K562 (cell line): ENCODE measurements at regions not wholly inside any gene's neighbourhood (a gene's known extent, or its start where the extent isn't known, plus 50 kb on each side); places are given as distances from the start of the nearest gene placed in this dataset.

Source experiments
- ATAC-seq: fragments of 200-7000 bp; cut with Tn5 transposase; 3 replicates; pipeline ENCODE4 v1.9.1; 2020; ENCODE audit warnings: moderate library complexity
- BruUV-seq: library from RNA; stranded (reverse); fragments of 400-500 nt; replicated peaks from 2 replicates; lab custom pipeline; 2021; lab: Mats Ljungman, UMichigan
- CTCF ChIA-PET: fragments of 300-600 bp; formaldehyde crosslinking; extraction: SDS; loops from one replicate; lab custom pipeline; 2021; ENCODE audit warnings: low intra/inter-chr PET ratio; lab: Yijun Ruan, JAX
- POLR2A ChIA-PET: fragments of 300-600, 350-650 bp; sonication (Branson Sonifier 250); formaldehyde crosslinking; extraction: SDS; loops from one replicate; lab custom pipeline; 2021; ENCODE audit warnings: antibody characterized with exemption, inconsistent platforms; lab: Yijun Ruan, JAX
- DNase-seq, 4 experiments: peaks; one replicate each; pipeline versions ENCODE4 v3.0.0 to v3.0.0-alpha.2; 2011 to 2018; ENCODE audit warnings: low spot score in 3 of 4, mixed read lengths in 3 of 4; ENCODE audit errors: extremely low read depth in 1 of 4
- FAIRE-seq: peaks from 2 replicates; lab custom pipeline; 2011; peaks lifted over from hg19 to GRCh38; lab: Jason Lieb, UNC
- H2AFZ ChIP-seq: 2 replicates; pipeline ENCODE4 v1.6.0; 2011; ENCODE audit warnings: low read depth, low read length, control low read depth, inconsistent platforms
- H3K27ac ChIP-seq: fragments of 200-600 bp; 3 replicates; pipeline ENCODE4 v1.8.0; 2011; ENCODE audit warnings: low read depth, mild to moderate bottlenecking, control low read depth, inconsistent platforms, low read length, moderate library complexity, mixed read lengths; ENCODE audit errors: extremely low read depth
- H3K27me3 ChIP-seq, 2 experiments: fragments of 300-600 bp in 1 of 2; 2 replicates in 1 of 2; 3 replicates in 1 of 2; pipeline versions ENCODE4 v1.6.0 to v1.8.0; 2011; ENCODE audit warnings: inconsistent platforms in 2 of 2, low read length in 2 of 2, mild to moderate bottlenecking in 1 of 2, mixed read lengths in 1 of 2, moderate library complexity in 1 of 2; ENCODE audit not compliant: control insufficient read depth in 2 of 2, insufficient read depth in 2 of 2
- H3K36me3 ChIP-seq: fragments of 300-600 bp; 3 replicates; pipeline ENCODE4 v1.8.0; 2011; ENCODE audit warnings: mild to moderate bottlenecking, low read length, inconsistent platforms; ENCODE audit not compliant: control insufficient read depth, insufficient read depth
- H3K4me1 ChIP-seq, 2 experiments: fragments of 200-600 bp in 1 of 2; replicated peaks in 1 of 2; 2 replicates in 1 of 2; 3 replicates in 1 of 2; pipeline versions ENCODE4 v1.5.1 to v1.8.0; 2011; ENCODE audit warnings: inconsistent platforms in 2 of 2, low read length in 2 of 2, mild to moderate bottlenecking in 1 of 2, mixed read lengths in 1 of 2, moderate library complexity in 1 of 2; ENCODE audit not compliant: control insufficient read depth in 2 of 2, insufficient read depth in 2 of 2
- H3K4me2 ChIP-seq: 2 replicates; pipeline ENCODE4 v1.6.1; 2011; ENCODE audit warnings: low read length, control low read depth, inconsistent platforms, mixed read lengths; ENCODE audit not compliant: insufficient read depth
- H3K4me3 ChIP-seq: fragments of 200-600 bp; sonication (generic), shearing (Covaris generic); 2 replicates; pipeline ENCODE4 v1.5.1; 2016; ENCODE audit warnings: control low read depth, inconsistent platforms
- H3K79me2 ChIP-seq: fragments of 200-600 bp; 3 replicates; pipeline ENCODE4 v1.8.0; 2011; ENCODE audit warnings: low read length, inconsistent platforms; ENCODE audit not compliant: control insufficient read depth, insufficient read depth
- H3K9ac ChIP-seq, 2 experiments: 2 replicates each; pipeline versions ENCODE4 v1.6.0 to v1.6.1; 2011; ENCODE audit warnings: low read depth in 2 of 2, low read length in 2 of 2, control low read depth in 1 of 2, inconsistent platforms in 1 of 2, mild to moderate bottlenecking in 1 of 2, mixed read lengths in 1 of 2; ENCODE audit not compliant: insufficient read depth in 1 of 2
- H3K9me1 ChIP-seq: one replicate; pipeline ENCODE4 v1.6.0; 2011; ENCODE audit warnings: inconsistent platforms, mild to moderate bottlenecking, low read length, moderate library complexity; ENCODE audit not compliant: control insufficient read depth, insufficient read depth
- H3K9me3 ChIP-seq: replicated peaks from 2 replicates; pipeline ENCODE4 v1.5.1; 2011; ENCODE audit warnings: low read depth, low read length, inconsistent platforms; ENCODE audit not compliant: control insufficient read depth, insufficient read depth
- H4K20me1 ChIP-seq: replicated peaks from 2 replicates; pipeline ENCODE4 v1.6.1; 2011; ENCODE audit warnings: low read length, inconsistent platforms, mixed read lengths; ENCODE audit not compliant: control insufficient read depth, insufficient read depth
- GABPB1 ChIP-seq: sonication (generic); formaldehyde crosslinking; IDR thresholded peaks from 2 replicates; pipeline ENCODE4 v1.8.0; 2022; ENCODE audit warnings: mild to moderate bottlenecking, missing genetic modification reagents
- HDAC2 ChIP-seq: fragments of 450-650 bp; IDR thresholded peaks from 2 replicates; pipeline ENCODE4 v1.6.1; 2016; ENCODE audit warnings: mild to moderate bottlenecking
- KLF16 ChIP-seq: IDR thresholded peaks from 2 replicates; pipeline ENCODE4 v1.6.1; 2016; ENCODE audit warnings: antibody characterized with exemption
- MYC ChIP-seq, 2 experiments: fragments of 250-450 bp in 1 of 2; sonication (Bioruptor Pico) in 1 of 2; IDR thresholded peaks; 2 replicates each; pipeline versions ENCODE4 v1.5.1 to v1.6.1; 2012 to 2021; ENCODE audit warnings: low read depth in 2 of 2, borderline replicate concordance in 1 of 2, improper control_type of control experiment in 1 of 2, low read length in 1 of 2, mild to moderate bottlenecking in 1 of 2, moderate library complexity in 1 of 2
- ZFP91 ChIP-seq: sonication (generic); formaldehyde crosslinking; IDR thresholded peaks from 2 replicates; pipeline ENCODE4 v1.8.0; 2022; ENCODE audit warnings: mild to moderate bottlenecking, missing genetic modification reagents
- ZNF133 ChIP-seq: fragments of 250-450 bp; sonication (Bioruptor Pico); IDR thresholded peaks from 2 replicates; pipeline ENCODE4 v1.4.0; 2020; ENCODE audit warnings: mild to moderate bottlenecking
- ZNF165 ChIP-seq: fragments of 250-450 bp; sonication (Bioruptor Pico); IDR thresholded peaks from 2 replicates; pipeline ENCODE4 v1.4.0; 2020; ENCODE audit warnings: borderline replicate concordance
- ZNF184 ChIP-seq: sonication (generic); formaldehyde crosslinking; IDR thresholded peaks from 2 replicates; pipeline ENCODE4 v1.5.0; 2020; ENCODE audit warnings: missing genetic modification reagents
- ZNF253 ChIP-seq: fragments of 250-450 bp; sonication (Bioruptor Pico); conservative IDR thresholded peaks from 2 replicates; pipeline ENCODE4 v1.6.1; 2021; ENCODE audit warnings: mild to moderate bottlenecking
- WGBS: fragments of 100-300 bp; shearing (Covaris generic); methylation state at CpG from one replicate; pipeline ENCODE4 v1.1.6; 2016; ENCODE audit warnings: low coverage, mixed read lengths; ENCODE audit not compliant: insufficient coverage; ENCODE audit errors: missing lambda C conversion rate; 5-methylcytosine and 5-hydroxymethylcytosine counted together
- in situ Hi-C: fragments of 300-500 bp; cut with MboI; formaldehyde crosslinking; loops from 4 replicates; pipeline ENCODE4 v1.15.0; 2018; ENCODE audit warnings: inconsistent platforms, mixed read lengths
- intact Hi-C: fragments of 100-400 bp; cut with micrococcal nuclease; formaldehyde crosslinking; loops from 2 replicates; pipeline ENCODE4 v1.14.2; 2022
- TF ChIP-seq, protein P1 (sequence below): fragments of 450-650 bp; formaldehyde crosslinking; IDR thresholded peaks from 2 replicates; pipeline ENCODE4 v1.4.0; 2020; ENCODE audit warnings: mild to moderate bottlenecking, mixed read lengths

DNA sequence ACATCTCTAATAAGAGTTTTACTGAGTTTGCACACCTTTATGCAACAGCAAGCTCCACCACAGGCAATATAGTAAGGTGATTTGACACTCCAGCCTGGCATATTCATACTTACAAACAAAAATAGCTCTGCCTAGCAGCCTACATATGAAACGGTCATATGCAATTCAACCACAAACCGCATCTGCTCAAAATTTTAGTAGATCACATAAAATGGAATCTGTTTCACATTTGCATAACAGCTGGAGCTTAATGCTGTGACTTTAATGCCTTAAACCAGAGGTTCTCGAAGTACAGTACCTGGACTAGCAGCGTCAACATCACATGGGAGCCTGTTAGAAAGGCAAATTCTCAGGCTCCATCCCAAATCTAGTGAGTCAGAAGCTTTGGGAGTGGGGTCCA is 578.4 kb downstream of the CDH11 start (continued):
- TF ChIP-seq ZNF253 (CRISPR knock-in tag): no peak

DNA sequence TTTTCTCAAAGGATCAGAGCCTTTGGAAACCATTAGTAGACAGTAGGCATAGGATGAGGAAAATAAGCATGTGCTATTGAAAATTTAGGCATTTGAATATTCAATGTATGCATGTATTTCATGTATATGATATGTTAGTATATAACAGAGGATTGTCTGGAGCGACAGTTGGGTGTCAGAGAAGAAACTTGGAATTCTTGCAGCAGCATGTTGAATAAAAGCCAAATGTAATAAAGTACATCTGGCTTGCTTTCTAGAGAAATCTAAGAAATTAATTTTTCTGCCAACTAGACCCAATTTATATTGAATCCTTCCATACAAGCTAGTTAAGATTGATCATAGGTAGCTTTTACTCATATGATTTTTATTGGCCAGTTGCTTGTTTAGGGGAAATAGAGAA is 578.8 kb downstream of the CDH11 start:
- ChIA-PET POLR2A (no interaction called here), CTCF (no interaction called here)

More for the DNA sequence above, 578.8 kb downstream of the CDH11 start:
- WGBS: 0% methylated on average over 1 of the region's 1 CpG
- ATAC-seq: no peak
- no TSS peak for BruUV-seq
- no peak overlapping the region for H3K9ac ChIP-seq
- no peaks in the 10 kb centered on the region for H3K36me3 ChIP-seq
- H3K9me1 ChIP-seq: no peaks in the 10 kb centered on the region
- no peaks in the 10 kb centered on the region for H3K27me3 ChIP-seq
- no peaks in the 10 kb centered on the region for H4K20me1 ChIP-seq
- H2AFZ ChIP-seq: no peak overlapping the region
- H3K27ac ChIP-seq: no peak overlapping the region
- no peaks in the 10 kb centered on the region for H3K79me2 ChIP-seq
- no peak for FAIRE-seq
- TF ChIP-seq ZNF133 (CRISPR knock-in tag) (no peak), GABPB1 (CRISPR knock-in tag) (no peak), HDAC2 (no peak), ZFP91 (CRISPR knock-in tag) (no peak), ZNF184 (CRISPR knock-in tag) (no peak), KLF16 (no peak), ZNF165 (CRISPR knock-in tag) (no peak), MYC (IDR thresholded peaks at IDR 0.05; ENCODE audit: low read depth, low read length) (no peak), MYC (CRISPR knock-in tag; IDR thresholded peaks at IDR 0.05; ENCODE audit: borderline replicate concordance, low read depth) (no peak)
- TF ChIP-seq, protein P1, sequence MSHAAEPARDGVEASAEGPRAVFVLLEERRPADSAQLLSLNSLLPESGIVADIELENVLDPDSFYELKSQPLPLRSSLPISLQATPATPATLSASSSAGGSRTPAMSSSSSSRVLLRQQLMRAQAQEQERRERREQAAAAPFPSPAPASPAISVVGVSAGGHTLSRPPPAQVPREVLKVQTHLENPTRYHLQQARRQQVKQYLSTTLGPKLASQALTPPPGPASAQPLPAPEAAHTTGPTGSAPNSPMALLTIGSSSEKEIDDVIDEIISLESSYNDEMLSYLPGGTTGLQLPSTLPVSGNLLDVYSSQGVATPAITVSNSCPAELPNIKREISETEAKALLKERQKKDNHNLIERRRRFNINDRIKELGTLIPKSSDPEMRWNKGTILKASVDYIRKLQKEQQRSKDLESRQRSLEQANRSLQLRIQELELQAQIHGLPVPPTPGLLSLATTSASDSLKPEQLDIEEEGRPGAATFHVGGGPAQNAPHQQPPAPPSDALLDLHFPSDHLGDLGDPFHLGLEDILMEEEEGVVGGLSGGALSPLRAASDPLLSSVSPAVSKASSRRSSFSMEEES (CRISPR knock-in tag): no peak
- DNase-seq: no peak
- H3K9me3 ChIP-seq: peaks cover 1% of the 10 kb centered on the region; the same call in 1 of the 2 replicates
- H3K4me2 ChIP-seq: no peak overlapping the region
- intact Hi-C loops: no loop called here
- no peak overlapping the region for H3K4me3 ChIP-seq
- no peaks in the 10 kb centered on the region for H3K4me1 ChIP-seq
- in situ Hi-C loops: no loop called here
